ENCODE measurements at regions not wholly inside any gene's neighbourhood (a gene's known extent, or its start where the extent isn't known, plus 50 kb on each side); places are given as distances from the start of the nearest gene placed in this dataset.

DNA sequence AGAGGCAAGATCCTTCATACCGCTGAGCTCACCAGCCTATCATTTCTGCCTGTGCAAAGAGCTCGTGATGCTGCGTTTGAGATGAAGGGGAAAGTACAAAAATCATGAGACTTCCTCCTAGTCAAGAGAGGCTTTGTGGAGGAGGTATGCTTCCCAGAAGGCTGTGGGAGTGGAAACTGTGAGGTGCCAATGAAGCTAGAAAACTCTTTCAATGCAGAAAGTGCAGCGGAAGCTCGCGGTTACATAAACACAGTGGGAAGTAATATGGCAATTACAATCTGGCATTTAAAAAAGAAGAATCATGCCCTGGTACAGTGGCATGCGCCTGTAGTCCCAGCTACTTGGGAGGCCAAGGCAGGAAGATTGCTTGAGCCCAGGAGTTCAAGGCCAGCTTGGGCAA lies 134.8 kb downstream of the EHF start:
- no peaks in the 10 kb centered on the region for H3K36me3 ChIP-seq (ENCODE audit: control insufficient read depth, insufficient read depth, low read length)
- H2AFZ ChIP-seq = no peak overlapping the region
- H3K9me3 ChIP-seq (ENCODE audit: control insufficient read depth, low read length) = no peaks in the 10 kb centered on the region
- H3K9ac ChIP-seq = no peak overlapping the region
- H3K27ac ChIP-seq = no peak overlapping the region
- no peaks in the 10 kb centered on the region for H3K27me3 ChIP-seq (ENCODE audit: control insufficient read depth, insufficient read depth, low read length)
- no peaks in the 10 kb centered on the region for H3K4me1 ChIP-seq
- no peak overlapping the region for H3K4me3 ChIP-seq (ENCODE audit: low read depth, low read length)
- TF ChIP-seq, protein P1, sequence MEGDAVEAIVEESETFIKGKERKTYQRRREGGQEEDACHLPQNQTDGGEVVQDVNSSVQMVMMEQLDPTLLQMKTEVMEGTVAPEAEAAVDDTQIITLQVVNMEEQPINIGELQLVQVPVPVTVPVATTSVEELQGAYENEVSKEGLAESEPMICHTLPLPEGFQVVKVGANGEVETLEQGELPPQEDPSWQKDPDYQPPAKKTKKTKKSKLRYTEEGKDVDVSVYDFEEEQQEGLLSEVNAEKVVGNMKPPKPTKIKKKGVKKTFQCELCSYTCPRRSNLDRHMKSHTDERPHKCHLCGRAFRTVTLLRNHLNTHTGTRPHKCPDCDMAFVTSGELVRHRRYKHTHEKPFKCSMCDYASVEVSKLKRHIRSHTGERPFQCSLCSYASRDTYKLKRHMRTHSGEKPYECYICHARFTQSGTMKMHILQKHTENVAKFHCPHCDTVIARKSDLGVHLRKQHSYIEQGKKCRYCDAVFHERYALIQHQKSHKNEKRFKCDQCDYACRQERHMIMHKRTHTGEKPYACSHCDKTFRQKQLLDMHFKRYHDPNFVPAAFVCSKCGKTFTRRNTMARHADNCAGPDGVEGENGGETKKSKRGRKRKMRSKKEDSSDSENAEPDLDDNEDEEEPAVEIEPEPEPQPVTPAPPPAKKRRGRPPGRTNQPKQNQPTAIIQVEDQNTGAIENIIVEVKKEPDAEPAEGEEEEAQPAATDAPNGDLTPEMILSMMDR (IDR thresholded peaks at IDR 0.05) = no peak
- no peak overlapping the region for H3K4me2 ChIP-seq (ENCODE audit: low read length)
- no peaks in the 10 kb centered on the region for H3K79me2 ChIP-seq

DNA sequence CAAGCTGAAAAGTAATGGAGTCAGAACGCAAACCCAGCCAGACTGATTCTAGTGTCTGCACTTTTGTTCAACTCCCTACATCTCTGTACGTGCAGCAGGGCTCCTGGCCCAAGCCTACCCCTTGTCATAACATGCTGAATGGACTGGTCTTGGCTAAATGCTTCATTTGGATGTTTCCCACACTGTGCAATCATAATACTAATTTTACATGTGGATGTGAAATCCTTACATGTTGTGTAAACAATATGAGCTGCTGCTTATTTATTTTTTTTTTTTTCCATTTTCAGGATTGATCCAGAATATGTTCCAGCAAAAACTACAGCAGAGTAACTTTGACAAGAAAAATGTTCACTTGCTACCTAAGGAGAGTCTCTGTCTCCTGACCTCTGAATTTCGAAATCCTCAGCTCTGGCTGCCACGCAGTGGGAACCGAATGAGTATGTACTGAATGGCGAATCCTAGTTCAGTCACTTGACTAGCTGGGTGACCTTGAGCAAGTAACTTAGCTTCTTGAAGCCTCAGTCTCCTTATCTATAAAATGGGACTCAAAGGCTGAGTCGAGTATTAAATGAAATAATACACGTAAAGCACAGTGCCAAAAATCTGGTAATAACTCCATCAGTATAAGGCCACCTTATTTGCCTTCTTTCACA lies 133.4 kb downstream of the EHF start:
- Histone ChIP-seq H3K27me3 (ENCODE audit: control insufficient read depth, insufficient read depth, low read length) (no peaks in the 10 kb centered on the region), H3K9me3 (ENCODE audit: control insufficient read depth, low read length) (no peaks in the 10 kb centered on the region), H3K4me3 (ENCODE audit: low read depth, low read length) (no peak overlapping the region), H3K4me1 (peaks cover 2% of the 10 kb centered on the region), H3K79me2 (no peaks in the 10 kb centered on the region), H2AFZ (no peak overlapping the region), H3K4me2 (ENCODE audit: low read length) (no peak overlapping the region), H3K36me3 (ENCODE audit: control insufficient read depth, insufficient read depth, low read length) (no peaks in the 10 kb centered on the region), H3K27ac (no peak overlapping the region), H3K9ac (no peak overlapping the region)
- TF ChIP-seq, protein P1 (IDR thresholded peaks at IDR 0.05) = no peak

DNA sequence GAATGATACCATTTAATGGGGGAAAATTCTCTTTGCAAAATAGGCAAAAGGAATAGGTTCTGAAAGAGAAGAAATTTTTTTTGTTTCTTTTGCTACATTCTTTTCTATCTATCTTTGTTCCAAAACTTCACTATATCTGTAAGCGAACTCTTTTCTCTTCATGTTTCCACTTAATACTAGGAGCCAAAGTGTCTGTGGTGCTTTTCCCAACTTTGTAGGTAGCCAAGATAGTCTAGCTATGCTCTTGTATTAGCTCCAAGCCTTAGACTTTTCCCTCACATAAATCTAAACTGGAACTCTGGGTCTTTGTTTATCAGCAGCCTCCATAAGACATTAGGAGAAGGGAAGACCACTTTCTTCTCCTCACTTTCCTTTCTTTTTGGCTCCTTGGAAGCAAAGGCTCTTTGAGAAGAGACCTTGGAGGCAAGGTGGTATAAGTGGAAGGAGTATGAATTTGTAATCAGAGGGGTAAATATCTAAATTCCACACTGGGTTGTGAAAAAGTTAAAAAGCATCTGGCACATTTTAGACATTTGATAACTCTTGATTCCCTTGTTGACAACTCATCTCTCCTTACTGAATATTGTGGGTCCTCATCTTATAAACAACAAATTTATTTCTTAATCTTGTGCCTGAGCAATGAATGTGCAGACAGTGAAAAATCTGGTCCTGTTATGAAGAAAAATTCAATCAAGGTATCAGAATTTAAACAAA lies 130.0 kb downstream of the EHF start:
- Histone ChIP-seq H3K9ac (no peak overlapping the region), H2AFZ (no peak overlapping the region), H3K79me2 (no peaks in the 10 kb centered on the region), H3K4me3 (ENCODE audit: low read depth, low read length) (no peak overlapping the region), H3K4me2 (ENCODE audit: low read length) (no peak overlapping the region), H3K27ac (no peak overlapping the region), H3K27me3 (ENCODE audit: control insufficient read depth, insufficient read depth, low read length) (no peaks in the 10 kb centered on the region), H3K4me1 (peaks cover 2% of the 10 kb centered on the region), H3K9me3 (ENCODE audit: control insufficient read depth, low read length) (no peaks in the 10 kb centered on the region), H3K36me3 (ENCODE audit: control insufficient read depth, insufficient read depth, low read length) (no peaks in the 10 kb centered on the region)
- TF ChIP-seq, protein P1 (IDR thresholded peaks at IDR 0.05) = no peak

DNA sequence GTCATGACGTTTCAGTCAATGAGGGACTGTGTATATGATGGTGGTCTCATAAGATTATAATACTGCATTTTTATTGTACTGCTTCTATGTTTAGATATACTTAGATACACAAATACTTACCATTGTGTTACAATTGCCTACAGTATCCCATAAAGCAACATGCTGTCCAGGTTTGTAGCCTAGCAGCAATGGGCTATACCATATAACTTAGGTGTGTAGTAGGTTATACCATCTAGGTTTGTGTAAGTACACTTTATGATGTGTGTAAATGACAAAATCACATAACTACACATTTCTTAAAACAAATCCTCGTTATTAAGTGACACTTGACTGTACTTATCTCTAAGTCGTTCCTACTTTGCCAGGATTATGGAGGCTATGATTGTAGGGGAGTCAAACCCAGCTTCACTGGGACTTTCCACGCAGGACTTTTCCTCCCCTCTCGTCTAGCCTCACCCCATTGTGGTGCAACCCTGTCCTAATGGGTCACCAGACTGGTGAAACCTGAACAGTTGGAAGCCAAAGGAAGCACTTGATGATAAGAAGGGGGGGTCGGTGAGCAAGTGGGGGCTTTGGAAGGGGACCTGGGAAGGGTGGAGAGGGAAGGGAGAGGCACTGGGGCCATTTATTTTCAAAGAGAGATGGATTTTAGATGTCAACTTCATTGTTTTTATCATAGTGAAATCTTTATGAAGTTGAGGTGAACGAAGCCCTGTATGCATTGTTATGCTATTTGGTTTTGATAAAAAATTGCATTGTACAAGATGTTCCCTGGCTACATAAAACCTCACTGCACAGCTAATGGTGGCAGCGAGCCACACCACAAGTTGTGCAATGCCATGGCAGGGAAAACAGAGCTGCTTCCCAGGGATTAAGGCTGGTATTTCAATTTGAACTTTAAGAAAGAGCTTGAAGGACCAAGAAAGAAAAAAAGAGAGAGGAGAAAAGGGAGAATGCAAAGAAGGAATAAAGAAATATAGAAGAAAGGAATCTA lies 129.1 kb downstream of the EHF start:
- no peak overlapping the region for H2AFZ ChIP-seq
- TF ChIP-seq, protein P1 (IDR thresholded peaks at IDR 0.05) = no peak
- H3K36me3 ChIP-seq (ENCODE audit: control insufficient read depth, insufficient read depth, low read length) = no peaks in the 10 kb centered on the region
- no peak overlapping the region for H3K4me2 ChIP-seq (ENCODE audit: low read length)
- H3K27ac ChIP-seq = no peak overlapping the region
- H3K4me3 ChIP-seq (ENCODE audit: low read depth, low read length) = no peak overlapping the region
- H3K27me3 ChIP-seq (ENCODE audit: control insufficient read depth, insufficient read depth, low read length) = no peaks in the 10 kb centered on the region
- no peaks in the 10 kb centered on the region for H3K9me3 ChIP-seq (ENCODE audit: control insufficient read depth, low read length)
- no peak overlapping the region for H3K9ac ChIP-seq
- H3K79me2 ChIP-seq = no peaks in the 10 kb centered on the region
- peaks cover 2% of the 10 kb centered on the region for H3K4me1 ChIP-seq
